GM12874 (cell line): ENCODE measurements at regions not wholly inside any gene's neighbourhood (a gene's known extent, or its start where the extent isn't known, plus 50 kb on each side); places are given as distances from the start of the nearest gene placed in this dataset.

Experiments
- CTCF ChIP-seq: IDR thresholded peaks from 2 replicates; pipeline ENCODE4 v1.5.1; 2011; ENCODE audit warnings: low read depth, mild to moderate bottlenecking, control low read depth, low read length, moderate library complexity; ENCODE audit not compliant: insufficient read depth

DNA sequence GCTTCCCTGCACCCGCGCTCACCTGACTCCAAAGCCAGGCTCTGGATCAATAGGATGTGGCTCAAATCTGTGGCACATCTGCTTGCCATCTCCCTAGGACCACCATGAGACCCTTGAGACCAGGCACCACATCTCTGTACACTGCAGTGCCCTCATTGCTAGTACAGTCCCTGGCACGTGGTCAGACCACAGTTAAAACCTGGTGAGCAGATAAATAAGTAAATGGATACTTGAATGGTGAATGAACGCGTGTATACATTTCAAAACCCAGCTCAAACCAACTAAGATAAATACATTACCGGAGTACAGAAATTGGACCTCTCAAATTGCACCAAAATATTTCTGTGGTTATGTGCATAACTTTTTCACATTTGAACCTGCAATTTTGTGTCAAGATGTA is 221.2 kb upstream of the IRX4 start:
- TF ChIP-seq CTCF, result no peak

GRCh38 chr5:2102819-2103776 is 220.4 kb upstream of the IRX4 start:
- no peak for TF ChIP-seq CTCF

- no peak for TF ChIP-seq CTCF
Measured at GRCh38 chr5:2101685-2102084, 219.0 kb upstream of the IRX4 start.

GRCh38 chr5:2096887-2097505 is 214.3 kb upstream of the IRX4 start:
- TF ChIP-seq CTCF, result no peak

DNA sequence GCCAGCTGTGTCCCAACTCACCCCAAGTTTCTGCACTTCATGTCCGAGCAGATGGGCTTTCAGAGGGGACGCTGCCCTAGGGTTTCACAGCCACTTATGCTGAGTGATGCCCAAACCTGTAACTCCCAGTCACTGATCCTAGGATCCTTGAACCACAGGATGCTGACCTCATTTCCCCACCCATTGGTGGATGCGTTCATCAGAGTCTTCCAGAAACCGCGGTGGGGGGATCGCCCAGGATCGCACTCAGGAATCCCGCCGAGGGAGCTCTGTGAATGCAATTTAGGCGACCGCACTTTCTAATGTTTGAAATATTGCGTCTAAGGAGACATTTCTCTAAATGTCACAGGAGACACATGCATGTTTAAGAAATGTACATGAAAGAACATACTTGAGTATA is 212.3 kb upstream of the IRX4 start:
- TF ChIP-seq CTCF, result no peak

GRCh38 chr5:2094616-2094995 is 211.9 kb upstream of the IRX4 start:
- no peak for TF ChIP-seq CTCF

- no peak for TF ChIP-seq CTCF
Measured at GRCh38 chr5:2093859-2094615, 211.3 kb upstream of the IRX4 start.
